ENCODE measurements at regions not wholly inside any gene's neighbourhood (a gene's known extent, or its start where the extent isn't known, plus 50 kb on each side); places are given as distances from the start of the nearest gene placed in this dataset.

DNA sequence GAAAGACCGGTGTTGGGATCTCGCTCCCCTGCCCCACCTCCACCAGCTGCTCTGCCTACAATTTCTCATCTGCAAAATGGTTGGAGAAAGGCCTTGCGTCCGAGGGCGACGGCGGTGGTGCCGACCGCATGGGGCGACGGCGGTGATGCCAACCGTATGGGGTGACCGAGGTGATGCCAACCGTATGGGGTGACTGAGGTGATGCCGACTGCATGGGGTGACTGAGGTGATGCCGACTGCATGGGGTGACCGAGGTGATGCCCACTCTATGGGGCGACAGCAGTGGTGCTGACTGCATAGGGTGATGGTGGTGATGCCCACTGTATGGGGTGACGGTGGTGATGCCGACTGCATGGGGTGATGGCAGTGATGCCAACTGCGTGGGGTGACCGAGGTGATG lies 171.0 kb downstream of the OLFM1 start:
- intact Hi-C loops (cut with DNase I) = no loop called here
- no peak for DNase-seq (ENCODE audit: missing footprints)
- ATAC-seq = no peak

DNA sequence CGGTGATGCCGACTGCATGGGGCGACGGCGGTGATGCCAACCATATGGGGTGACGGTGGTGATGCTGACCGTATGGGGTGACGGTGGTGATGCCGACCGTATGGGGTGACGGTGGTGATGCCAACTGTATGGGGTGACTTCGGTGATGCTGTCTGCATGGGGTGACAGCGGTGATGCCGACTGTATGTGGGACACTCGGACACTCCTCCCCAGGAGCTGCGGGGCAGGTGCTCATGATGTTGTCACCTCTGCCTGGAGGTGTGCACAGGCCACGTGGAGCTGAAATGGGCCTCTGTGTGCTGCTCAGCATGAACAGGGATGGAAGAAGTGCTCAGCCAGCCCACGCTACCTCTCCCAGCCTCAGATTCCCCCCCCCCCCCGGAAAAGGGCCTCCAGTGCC lies 171.8 kb downstream of the OLFM1 start:
- ATAC-seq = no peak
- peak; percentile 22 for DNase-seq (ENCODE audit: missing footprints)
- intact Hi-C loops (cut with DNase I) = no loop called here

DNA sequence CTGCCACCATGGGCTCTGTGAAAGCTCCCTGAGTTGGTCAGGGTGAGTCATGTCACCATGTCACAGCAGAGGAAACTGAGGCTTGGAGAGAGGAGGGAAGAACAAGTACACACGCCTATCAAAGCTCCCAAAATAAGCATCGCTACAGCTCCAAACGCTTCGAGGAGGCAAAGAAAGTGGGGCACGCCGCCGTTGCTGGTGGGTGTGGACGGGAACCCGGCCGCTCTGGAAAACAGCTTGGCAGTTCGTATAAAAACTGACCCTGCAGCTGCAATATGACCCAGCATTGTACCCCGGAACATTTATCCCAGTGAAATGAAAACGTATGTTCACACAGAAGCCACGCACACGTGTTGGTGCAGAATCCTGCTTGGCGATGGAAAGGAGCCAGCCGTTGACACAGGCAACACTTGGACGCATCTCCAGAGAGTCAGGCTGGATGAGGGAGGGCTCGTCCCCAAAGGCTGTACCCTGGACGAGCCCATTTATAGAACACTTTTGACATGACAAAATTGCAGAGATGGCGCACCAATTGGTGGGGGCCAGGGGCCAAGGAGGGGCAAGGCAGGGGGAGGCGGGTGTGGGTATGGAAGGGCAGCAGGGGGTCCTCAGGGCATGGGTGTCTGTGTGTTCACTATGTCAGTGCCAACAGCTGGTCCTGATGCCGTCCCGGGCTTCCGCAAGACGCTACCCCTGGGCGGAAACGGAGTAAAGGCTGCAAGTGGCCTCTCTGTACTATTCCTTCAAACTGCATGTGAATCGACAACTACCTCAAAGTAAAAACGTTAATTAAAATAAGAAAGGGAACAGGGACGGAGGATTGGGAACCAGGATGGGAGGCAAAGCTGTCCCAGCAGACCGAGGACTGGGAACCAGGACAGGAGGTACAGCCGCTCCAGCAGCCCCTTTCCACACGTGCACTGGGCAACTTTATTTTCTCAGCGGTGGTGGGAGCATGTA lies 173.0 kb downstream of the OLFM1 start:
- ATAC-seq (no peak), DNase-seq (ENCODE audit: missing footprints) (peak; percentile 58)
- intact Hi-C loops (cut with DNase I) = no loop called here

DNA sequence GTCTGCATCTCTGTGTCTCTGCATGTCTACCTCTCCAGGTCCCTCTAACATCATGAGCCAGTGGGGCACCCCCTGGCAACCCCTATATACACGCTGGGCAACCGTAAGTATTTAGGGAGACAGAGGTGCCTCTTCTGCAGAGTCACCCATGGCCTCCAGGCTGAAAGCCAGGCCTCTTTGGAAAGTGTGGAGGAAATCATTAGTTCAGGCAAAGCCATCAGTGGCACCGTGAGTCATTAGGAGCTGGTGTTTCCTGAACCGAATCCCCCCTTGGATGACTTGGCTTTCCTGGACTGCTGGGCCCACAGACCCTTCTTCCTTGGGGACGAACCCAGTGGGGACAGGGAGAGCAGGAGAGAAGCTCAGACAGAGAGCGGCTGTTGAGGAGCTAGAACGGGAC lies 174.8 kb downstream of the OLFM1 start:
- DNase-seq (ENCODE audit: missing footprints) = no peak
- ATAC-seq = no peak
- intact Hi-C loops (cut with DNase I) = no loop called here

DNA sequence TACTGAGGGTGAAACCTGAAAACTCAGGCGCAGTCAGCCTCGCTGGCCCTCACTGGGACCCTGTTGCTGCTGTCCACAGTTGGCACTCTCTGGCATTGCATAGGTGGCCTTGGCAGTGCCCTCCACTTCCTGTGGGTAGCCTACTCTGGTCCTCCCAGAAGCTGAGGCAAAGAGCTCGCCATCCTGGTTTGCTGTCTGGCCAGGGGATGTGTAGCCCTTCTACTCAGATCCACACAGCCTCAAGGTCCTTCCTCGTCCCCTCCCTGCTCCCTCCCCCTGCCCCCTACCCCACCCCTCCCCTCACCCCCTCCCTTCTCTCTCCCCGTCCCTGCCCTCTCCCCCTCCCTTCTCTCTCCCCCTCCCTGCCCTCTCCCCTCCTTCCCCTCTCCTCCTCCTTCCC lies 176.0 kb downstream of the OLFM1 start:
- ATAC-seq (no peak), DNase-seq (ENCODE audit: missing footprints) (no peak)
- intact Hi-C loops (cut with DNase I) = no loop called here

DNA sequence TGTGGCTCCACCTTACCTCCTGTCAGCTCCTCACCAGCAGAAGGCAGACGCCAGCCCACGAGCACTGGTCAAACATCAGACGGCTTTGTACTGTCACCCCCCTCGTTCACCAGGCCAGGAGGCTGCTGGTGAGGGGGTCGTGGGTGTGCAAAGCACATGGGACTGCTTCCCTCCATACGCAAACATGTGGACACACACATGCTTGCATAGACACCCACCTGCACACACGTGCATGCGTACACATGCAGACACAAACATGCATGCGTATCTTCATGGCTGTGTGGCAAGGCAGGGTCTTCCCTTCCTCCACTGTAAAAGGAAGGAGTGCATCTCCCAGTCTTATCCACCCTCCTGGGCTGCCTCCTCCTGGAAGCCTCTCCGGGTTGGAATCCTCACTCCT lies 178.5 kb downstream of the OLFM1 start:
- intact Hi-C loops (cut with DNase I) = no loop called here
- ATAC-seq = no peak
- no peak for DNase-seq (ENCODE audit: missing footprints)

DNA sequence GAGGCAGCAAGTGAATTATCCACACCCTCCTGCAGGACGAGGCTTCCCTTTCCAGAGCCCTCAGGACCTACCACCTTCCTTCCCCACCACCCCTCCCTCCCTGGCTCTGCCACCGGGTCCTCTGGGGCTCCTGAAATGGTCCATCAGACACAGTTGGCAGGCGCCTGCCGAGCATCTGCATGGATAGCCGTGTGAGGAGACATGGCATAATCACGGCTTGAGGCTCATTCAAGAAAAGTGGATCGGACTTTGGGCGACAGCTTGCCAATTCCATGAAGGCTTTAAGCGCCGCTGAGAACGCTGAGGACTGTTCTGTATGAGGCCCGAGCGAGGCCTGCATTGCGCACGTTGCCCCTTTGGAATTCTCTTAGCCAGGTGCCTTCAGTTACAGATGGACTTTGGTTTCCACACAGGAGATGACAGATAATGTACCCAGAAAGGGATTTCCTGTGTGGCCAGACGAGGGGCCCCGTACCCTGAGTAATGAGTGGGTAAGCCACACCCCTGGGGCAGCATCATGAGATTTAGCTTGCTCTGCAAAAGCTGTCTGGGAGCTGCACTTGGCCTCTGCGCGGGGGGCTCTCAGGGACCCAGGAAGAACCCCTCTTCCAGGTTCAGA lies 179.8 kb downstream of the OLFM1 start:
- no peak for DNase-seq (ENCODE audit: missing footprints)
- ATAC-seq = no peak
- intact Hi-C loops (cut with DNase I) = no loop called here

DNA sequence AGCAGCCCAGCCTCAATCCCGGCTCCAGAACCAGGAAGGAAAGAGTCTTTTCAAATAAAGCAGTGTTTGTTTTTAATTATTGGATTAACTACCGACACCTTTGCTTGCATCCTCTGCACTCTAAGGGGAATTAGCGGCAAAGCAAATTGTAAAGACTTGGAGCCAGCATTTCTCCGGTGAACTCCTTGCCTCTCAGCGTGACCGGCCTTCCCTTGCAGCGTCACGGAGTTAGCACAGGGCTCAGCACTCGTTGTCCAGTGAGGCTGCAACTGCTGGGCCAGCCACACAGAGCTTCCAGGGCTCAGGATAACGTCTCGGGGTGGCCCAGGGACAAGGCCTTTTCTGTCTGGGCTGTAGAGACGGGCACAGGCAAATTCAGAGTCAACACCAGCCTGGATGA lies 180.6 kb downstream of the OLFM1 start:
- no peak for ATAC-seq
- intact Hi-C loops (cut with DNase I) = no loop called here
- DNase-seq (ENCODE audit: missing footprints) = no peak

DNA sequence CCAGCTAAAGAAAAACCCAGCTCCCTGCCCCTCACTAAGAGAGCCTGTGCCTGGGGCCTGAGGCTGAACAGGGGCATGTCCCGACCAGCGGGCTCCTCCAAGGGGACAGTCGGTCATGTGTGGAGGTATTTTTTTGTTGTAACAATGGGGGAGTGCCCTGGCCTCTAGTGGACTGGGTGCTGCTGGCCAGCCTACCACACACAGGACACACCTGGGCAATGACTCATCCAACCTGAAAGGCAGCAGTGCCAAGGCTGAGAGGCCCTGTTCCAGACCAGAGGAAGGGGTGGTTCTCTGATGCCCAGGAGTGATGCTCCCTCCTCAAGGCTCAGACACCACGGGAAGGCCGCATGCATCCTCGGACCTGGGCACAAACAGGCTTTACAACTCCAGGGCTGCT lies 181.5 kb downstream of the OLFM1 start:
- DNase-seq (ENCODE audit: missing footprints) (no peak), ATAC-seq (no peak)
- intact Hi-C loops (cut with DNase I) = no loop called here

DNA sequence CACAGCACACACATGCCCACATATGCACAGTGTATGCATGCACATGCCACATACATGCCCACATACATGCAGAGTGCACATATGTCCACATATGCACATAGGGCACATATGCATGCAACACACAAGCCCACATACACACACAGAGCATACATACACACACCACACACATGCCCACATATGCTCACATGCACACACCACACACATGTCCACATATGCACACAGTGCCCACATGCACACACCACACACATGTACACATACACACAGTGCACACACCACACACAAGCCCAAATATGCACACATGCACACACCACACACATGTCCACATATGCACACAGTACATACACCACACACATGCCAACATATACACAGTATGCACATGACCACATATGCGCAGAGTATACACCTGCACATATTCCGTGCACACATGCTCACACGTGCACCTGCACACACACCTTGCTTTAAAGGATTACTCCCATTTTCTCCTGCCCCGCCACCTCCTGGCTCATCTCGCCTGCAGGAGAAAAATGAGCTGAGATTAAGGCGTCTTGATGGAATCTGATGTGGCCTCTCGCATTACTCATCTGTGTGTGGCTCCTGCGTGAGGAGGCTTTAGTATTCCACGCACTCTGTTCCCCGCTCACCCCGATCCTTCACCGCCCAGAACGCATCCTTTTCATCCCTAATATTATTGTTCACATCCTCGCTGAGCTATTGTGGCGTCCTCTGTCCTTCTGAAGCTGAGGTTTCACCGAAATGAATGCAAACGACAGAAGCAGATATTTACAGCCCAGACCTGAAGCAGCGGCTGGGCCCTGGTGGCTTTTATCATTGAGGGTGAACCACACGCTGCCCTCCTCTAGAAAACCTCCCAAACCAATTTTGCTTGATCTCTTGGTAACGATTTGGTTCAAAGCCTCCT lies 182.7 kb downstream of the OLFM1 start:
- DNase-seq (ENCODE audit: missing footprints) (no peak), ATAC-seq (no peak)
- intact Hi-C loops (cut with DNase I) = no loop called here

DNA sequence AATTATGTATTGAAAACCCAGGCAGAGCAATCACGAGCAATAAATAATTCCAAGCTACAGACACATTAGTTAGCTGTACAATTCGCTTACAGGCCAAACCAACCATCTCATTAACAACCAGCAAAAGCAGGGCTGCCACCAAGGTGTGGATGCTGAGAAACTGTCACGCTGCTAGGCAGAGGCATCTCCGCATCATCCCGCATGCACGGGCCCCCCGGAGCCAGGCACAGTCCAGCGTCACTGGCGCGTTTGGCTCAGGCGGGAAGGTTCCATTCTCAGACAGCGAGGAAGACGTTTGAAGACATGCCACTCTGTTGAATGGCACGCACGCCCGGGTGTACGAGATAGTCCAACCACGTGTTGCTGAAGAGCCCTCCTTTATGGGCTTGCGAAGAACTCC lies 184.0 kb downstream of the OLFM1 start:
- no peak for ATAC-seq
- no peak for DNase-seq (ENCODE audit: missing footprints)
- intact Hi-C loops (cut with DNase I) = no loop called here

DNA sequence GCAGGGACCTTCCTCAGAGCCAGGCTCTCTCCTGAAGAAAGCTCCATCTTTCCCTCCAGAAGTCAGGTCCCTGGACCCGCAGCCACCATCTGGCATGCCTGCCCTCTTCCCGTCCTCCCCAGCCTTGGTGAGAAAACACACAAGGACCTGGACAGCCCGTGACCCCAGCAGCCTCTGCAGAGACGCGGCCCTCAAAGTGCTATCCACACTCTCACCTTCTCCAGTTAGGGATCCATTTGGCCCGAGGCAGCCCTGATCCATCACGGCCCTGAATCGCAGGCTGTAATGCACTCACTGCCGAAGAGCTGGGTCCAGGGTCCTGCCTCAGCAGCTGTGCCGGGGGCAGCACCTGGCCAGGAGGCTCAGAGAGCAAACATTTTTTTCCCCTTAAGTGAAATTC lies 185.1 kb downstream of the OLFM1 start:
- ATAC-seq (no peak), DNase-seq (ENCODE audit: missing footprints) (no peak)
- intact Hi-C loops (cut with DNase I) = no loop called here

DNA sequence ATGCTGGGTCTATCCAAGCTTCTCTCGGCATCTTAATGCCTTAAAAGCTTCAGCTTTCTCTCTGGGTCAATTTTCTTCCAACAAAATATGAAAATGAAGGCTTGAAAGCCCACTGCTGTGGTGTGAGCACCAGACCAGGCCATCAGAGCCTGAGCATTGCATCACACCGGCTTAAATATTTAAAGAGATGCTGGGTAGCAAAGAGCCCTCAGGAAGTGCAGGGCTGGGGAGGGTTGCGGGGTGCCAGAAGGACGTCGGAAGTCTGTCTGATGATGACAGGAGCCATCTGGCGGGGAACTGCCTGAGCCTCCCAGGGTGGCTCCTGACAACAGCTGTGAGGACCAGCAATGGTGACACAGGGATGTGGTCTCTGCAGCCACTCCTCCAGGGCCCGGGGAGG lies 185.5 kb downstream of the OLFM1 start:
- intact Hi-C loops (cut with DNase I) = no loop called here
- DNase-seq (ENCODE audit: missing footprints) (no peak), ATAC-seq (no peak)

DNA sequence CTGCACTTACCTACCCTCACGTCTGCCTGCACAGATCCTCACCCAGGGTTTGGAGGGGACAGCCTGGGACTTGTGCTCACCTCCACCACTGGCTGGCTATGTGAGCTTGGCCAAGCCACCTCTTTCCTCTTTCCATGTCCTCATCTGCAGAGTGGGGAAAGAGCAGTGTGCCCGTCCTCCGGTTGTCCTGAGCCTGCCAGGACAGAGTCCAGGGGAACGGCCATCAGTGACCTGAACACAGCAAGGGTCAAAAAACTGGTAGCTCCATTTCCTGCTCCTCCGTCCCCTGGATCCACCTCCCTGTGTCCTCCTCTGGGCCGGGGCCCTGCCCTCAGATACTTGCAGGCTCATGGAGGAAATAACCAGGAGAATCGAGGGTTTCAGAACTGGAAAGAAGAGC lies 187.7 kb downstream of the OLFM1 start:
- intact Hi-C loops (cut with DNase I) = no loop called here
- no peak for ATAC-seq
- DNase-seq (ENCODE audit: missing footprints) = no peak

DNA sequence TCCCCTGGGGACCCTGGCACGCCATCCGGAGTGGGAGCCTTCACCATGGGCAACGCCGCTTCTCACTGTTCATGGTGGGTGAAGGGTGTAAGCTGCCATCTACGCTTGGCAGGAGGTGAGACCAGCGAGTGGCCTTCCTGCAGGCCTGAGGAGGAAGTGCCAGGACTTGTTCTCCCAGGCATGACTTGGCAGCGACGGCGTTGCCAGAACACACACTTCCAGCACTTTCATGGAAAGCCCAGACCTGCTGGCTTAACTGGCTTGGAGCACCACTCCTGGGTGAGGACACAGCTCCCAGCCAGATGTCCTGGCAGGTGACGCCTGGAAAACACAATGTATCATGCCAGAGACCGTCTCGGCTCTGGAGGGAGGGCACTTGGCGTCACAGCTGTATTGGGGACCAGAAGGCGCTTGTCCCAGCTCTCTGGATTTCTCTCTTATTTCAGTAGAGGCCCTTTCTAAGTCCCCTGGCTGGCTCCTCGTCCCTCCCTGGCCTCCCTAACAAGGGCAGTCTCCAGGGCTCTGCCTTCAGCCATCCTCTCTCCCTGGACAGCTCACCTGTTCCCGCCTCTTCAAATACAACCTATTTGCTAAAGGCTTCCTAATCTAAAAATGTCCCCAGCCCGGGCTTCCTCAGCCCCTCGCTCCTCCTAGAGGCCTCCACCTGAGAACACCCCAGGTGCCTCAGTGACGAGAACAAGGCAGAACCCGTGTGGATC lies 188.3 kb downstream of the OLFM1 start:
- peak; percentile 66 for ATAC-seq
- no peak for DNase-seq (ENCODE audit: missing footprints)
- intact Hi-C loops (cut with DNase I) = no loop called here

DNA sequence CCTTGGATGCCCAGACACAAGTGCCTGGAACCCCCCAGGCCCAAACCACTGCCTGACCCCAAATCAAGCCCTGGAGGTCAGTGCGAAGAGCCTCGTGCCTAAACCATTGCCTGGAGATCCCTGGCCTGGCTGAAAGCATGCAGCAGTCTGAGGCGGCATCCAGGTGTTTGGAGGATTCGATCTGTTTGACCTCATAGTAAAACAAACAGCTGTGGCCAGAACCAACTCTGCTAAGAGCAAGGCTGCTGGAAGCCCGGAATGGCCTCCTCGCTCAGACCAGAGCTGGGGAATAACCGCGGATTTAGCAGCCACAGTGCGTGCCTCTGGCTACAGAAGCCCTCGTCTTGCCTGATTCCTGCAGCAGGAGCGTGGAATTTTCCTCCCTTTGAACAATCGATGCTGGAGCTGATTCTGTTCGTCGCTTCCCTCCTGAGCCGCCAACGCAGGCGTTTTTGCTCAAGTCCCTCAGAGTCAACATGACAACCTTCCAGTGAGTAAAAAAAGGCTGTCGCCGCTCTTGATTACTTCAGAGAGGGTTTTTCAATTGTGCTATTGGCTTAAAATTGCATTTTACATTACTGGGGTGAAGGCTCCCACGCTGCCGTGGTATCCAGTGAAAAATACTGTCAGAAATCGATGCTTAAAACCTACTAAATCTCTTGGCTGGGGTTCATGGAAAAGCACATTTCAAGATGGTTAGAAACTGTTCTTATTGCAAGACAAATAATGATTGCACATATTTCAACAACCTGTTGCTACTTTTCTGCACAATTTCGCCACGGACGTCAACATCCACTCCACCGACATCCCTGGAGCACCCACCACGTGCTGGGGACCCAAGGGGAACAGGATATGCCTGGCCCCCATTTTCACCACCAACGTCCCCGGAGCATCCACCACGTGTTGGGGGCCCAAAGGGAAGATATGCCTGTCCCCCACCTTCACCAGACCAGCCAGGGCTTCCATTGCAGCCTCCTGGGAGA lies 190.0 kb downstream of the OLFM1 start:
- DNase-seq (ENCODE audit: missing footprints) (no peak), ATAC-seq (no peak)
- intact Hi-C loops (cut with DNase I) = no loop called here

DNA sequence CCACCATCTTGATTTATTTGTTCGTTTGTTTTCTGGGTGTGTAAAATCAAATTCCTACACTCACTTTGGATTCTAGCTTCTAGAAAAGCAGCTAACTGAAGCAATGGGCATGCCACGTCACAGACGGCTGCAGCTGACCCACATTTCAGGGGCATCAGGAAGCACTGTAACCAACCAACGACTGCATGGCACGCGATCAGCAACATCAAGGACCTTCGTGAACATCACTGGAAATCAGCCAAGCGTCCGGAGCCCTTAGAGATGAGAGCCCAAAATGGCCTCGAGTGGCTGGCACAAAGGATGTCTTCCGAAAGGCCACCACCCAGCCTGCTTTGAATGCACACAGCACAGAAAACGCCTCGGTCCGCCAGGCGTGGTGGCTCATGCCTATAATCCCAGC lies 191.1 kb downstream of the OLFM1 start:
- intact Hi-C loops (cut with DNase I) = no loop called here
- DNase-seq (ENCODE audit: missing footprints) = no peak
- no peak for ATAC-seq

DNA sequence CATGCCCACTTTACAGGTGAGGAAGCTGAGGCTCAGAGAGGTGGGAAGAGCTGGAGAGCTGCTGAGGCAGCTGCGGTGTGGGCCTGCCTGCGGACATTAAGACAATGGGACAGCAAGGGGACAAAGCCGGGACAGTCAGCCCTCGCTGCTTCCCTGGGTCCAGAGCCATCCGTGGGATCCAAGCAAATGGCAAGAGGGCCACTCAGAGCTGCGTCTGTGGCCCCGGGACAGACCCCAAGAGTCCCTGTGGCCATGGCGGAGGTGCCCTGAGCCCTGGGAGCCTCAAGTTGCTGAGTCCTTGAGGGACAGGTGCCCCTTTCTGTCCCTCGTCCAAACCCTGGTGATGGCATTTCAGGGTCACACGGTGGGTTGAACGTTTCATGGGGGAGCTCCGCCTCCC lies 191.9 kb downstream of the OLFM1 start:
- DNase-seq (ENCODE audit: missing footprints) (no peak), ATAC-seq (no peak)
- intact Hi-C loops (cut with DNase I) = no loop called here
